ENCODE measurements at regions not wholly inside any gene's neighbourhood (a gene's known extent, or its start where the extent isn't known, plus 50 kb on each side); places are given as distances from the start of the nearest gene placed in this dataset.
A peak's percentile ranks its signal among the peaks of the same experiment; 100 is the strongest.

DNA sequence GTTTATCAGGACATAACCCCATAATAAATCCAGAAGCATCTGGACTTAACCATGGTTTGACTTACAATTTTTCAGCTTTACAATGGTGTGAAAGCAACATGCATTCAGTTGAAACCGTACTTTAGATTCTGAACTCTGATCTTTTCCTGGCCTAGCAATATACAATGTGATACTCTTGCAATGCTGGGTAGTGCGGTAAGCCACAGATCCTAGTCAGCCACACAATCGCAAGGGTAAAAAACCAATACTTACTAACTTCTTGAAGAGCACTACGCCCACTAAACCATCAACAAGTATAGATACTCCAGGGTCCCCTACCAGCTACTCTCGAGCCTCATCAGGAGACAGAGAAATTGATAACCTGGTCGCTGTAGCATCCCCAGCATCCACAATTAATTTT lies 71.0 kb upstream of the CCDC150 start:
- Histone ChIP-seq H3K27ac (no peak overlapping the region), H3K9me3 (no peaks in the 10 kb centered on the region), H3K4me1 (no peaks in the 10 kb centered on the region), H3K4me3 (no peak overlapping the region), H3K36me3 (no peaks in the 10 kb centered on the region), H3K27me3 (no peaks in the 10 kb centered on the region)
- no peak for DNase-seq
- 79 to 93% (median 89%) methylated on average over 6 of the region's 6 CpGs for WGBS, 5 donors
- TF ChIP-seq POLR2AphosphoS5 (IDR thresholded peaks at IDR 0.05) (no peak), POLR2A (IDR thresholded peaks at IDR 0.05) (no peak), CTCF (IDR thresholded peaks at IDR 0.05) (no peak), EP300 (IDR thresholded peaks at IDR 0.05) (no peak)
- intact Hi-C loops (cut with DNase I; ENCODE audit: low total_unique reads) = no loop called here

- 49 to 64% (median 58%) methylated on average over 1 of the region's 1 CpG for WGBS, 5 donors
- no peaks in the 10 kb centered on the region for H3K36me3 ChIP-seq
- H3K4me1 ChIP-seq = no peaks in the 10 kb centered on the region
- no peak for DNase-seq
- no peak overlapping the region for H3K27ac ChIP-seq
- H3K27me3 ChIP-seq = peaks cover 0 to 13% (median 0%) of the 10 kb centered on the region in 3 donors
- intact Hi-C loops (cut with DNase I; ENCODE audit: low total_unique reads) = no loop called here
- no peak overlapping the region for H3K4me3 ChIP-seq
- H3K9me3 ChIP-seq = no peaks in the 10 kb centered on the region
- TF ChIP-seq POLR2AphosphoS5 (IDR thresholded peaks at IDR 0.05) (no peak), CTCF (IDR thresholded peaks at IDR 0.05) (no peak), POLR2A (IDR thresholded peaks at IDR 0.05) (no peak), EP300 (IDR thresholded peaks at IDR 0.05) (no peak)
Observed at GRCh38 chr2:196584903-196585302, 54.6 kb upstream of the CCDC150 start.

DNA sequence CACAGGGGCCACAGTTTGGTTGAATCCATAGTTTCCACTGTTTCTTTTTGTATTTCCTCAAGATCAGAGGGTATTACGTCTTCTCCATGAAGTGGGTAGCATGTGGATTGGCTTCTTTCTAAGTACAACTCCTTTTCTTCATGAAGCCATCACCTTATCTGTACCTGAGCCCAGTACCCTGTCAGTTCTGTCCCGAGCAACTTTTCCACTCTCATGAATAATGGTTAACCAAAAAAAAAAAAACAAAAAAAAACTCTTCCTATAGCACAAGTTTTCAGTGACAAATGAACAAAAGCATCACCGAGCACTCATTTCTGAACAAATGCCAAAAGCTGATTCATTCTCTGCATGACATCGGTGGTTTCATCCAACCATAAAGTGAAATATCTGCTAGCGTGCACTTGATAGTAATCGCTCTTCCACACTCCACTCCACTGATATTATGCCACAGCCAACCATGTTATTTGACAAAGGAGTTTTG lies 53.0 kb upstream of the CCDC150 start:
- H3K27ac ChIP-seq = no peak overlapping the region
- TF ChIP-seq CTCF (IDR thresholded peaks at IDR 0.05) = no peak
- TF ChIP-seq EP300 (IDR thresholded peaks at IDR 0.05) = no peak
- TF ChIP-seq POLR2AphosphoS5 (IDR thresholded peaks at IDR 0.05) = no peak
- TF ChIP-seq POLR2A (IDR thresholded peaks at IDR 0.05) = no peak

GRCh38 chr2:196587056-196587455 lies 52.5 kb upstream of the CCDC150 start:
- WGBS, 5 donors = 77 to 89% (median 85%) methylated on average over 3 of the region's 3 CpGs
- peaks cover 0 to 34% (median 9%) of the 10 kb centered on the region in 3 donors for H3K27me3 ChIP-seq
- no peak for DNase-seq
- no peak overlapping the region for H3K4me3 ChIP-seq
- no peak overlapping the region for H3K27ac ChIP-seq
- TF ChIP-seq POLR2A (IDR thresholded peaks at IDR 0.05) = no peak
- no peak for TF ChIP-seq POLR2AphosphoS5 (IDR thresholded peaks at IDR 0.05)
- TF ChIP-seq CTCF (IDR thresholded peaks at IDR 0.05) = no peak
- TF ChIP-seq EP300 (IDR thresholded peaks at IDR 0.05) = no peak
- H3K9me3 ChIP-seq = no peaks in the 10 kb centered on the region
- intact Hi-C loops (cut with DNase I; ENCODE audit: low total_unique reads) = no loop called here
- no peaks in the 10 kb centered on the region for H3K36me3 ChIP-seq
- H3K4me1 ChIP-seq = peaks cover 0 to 2% (median under 1%) of the 10 kb centered on the region in 4 donors

More for the DNA sequence above, 53.0 kb upstream of the CCDC150 start:
- peaks cover 0 to 30% (median 8%) of the 10 kb centered on the region in 3 donors for H3K27me3 ChIP-seq
- no peaks in the 10 kb centered on the region for H3K4me1 ChIP-seq
- WGBS, 5 donors = 45 to 56% (median 55%) methylated on average over 6 of the region's 6 CpGs
- no peaks in the 10 kb centered on the region for H3K9me3 ChIP-seq
- no peak overlapping the region for H3K4me3 ChIP-seq
- peak in 1 of 2 donors; percentile 28 for DNase-seq
- intact Hi-C loops (cut with DNase I; ENCODE audit: low total_unique reads) = no loop called here
- no peaks in the 10 kb centered on the region for H3K36me3 ChIP-seq

Data from stomach (tissue), 8 donors.